Endothelial cell of hepatic sinusoid (primary cell): ENCODE measurements at regions not wholly inside any gene's neighbourhood (a gene's known extent, or its start where the extent isn't known, plus 50 kb on each side); places are given as distances from the start of the nearest gene placed in this dataset.

Source experiments
- in situ Hi-C: cut with HindIII; loops from 2 replicates; pipeline ENCODE4 v1.10.0; 2017; ENCODE audit warnings: low sequenced_read_pairs

DNA sequence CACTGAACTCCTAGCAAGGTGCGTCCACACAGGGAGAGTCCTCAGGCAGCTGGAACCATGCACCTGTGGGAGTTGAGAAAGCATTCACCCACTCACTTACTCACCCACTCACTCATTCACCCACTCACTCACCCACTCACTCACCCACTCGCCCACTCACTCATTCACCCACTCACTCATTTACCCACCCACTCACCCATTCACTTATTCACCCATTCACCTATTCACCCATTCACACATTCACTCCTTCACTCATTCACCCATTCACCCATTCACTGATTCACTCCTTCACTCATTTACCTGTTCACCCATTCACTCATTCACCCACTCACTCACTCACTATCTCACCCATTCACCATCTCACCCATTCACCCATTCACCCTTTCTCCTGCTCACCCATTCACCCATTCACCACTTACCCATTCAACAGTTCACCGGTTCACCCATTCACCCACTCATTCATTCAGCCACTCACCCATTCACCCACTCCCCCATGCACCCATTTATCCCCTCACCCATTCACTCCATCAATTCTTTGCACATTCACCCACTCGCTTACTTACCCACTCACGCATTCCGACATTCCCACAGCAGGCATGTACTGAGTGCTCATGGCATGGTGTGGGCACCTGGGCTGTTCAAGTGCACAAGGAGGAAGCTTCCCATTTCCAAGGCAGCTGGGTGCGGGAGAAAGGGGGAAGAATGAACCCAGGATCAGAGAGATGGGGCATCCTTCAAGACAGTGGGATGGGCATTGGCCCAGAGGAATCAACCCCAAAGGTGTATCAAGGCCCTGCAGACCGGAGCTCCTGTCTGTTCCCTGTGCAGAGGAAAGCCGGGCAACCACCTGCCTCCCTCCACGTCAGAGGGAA lies 135.2 kb upstream of the C14orf180 start:
- in situ Hi-C loops, result no loop called here

DNA sequence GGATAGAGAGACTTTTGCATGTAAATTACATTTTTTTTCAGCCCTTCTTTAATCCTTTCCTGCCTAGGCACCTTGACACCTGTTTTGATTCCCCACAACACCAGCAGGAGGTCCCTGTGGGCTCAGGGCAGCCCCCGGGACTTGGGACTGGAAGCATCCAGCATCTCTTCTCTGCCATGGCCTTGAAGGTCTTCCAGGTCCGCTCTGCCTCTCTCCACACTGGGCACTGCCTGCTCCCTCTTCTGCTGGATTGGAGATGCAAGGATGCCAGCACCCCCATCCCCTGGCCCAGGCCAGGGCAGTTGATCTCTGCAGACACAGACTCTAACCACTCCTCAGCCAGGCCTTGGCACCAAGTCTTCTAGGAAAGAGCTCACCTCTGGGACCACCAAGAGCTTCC lies 134.5 kb upstream of the C14orf180 start:
- in situ Hi-C loops, result no loop called here

DNA sequence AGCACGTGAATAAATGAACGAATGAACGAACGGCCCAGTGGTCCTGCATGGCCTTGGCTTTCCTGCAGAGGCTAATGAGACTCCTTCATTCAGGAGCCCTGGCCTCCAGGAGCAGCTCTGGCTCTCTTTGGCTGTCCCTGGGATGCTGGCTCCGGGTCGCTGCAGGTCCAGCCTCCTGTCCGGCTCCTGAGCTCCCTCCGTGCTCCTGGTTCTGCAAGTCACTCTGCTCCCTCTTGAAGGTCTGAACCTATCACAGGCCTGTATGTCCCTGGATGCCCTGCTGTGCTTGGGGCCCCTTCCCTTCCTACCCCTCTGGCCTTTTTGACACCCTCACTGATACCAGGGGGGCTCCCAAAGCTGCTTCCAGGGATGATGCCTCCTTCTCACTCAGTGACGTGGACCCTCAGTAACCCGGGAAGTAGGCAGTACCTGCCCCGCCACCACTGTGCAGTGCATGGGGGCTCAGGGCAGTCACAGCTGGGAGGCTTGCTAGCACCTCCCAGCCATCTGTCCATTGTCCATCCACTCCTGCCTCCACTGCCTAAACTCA lies 133.7 kb upstream of the C14orf180 start:
- in situ Hi-C loops, result no loop called here

DNA sequence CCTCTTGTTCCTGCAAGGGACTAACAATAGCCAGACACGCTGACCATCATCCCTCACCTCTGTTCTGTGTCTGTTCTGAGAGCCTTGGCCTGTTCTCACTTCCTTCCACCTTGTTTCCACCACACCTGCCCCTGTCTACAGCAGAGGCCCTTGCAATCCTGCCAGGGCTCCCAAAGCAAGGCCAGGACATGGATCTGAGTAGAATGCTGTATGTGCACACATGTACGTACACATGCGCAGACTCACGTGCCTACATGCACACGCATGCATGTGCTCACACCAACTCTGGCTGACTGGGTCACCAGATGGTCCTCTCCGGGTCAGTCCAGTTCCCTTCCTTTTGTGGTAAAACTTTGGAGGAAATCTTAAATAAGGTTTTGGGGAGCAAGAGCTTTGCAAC lies 133.0 kb upstream of the C14orf180 start:
- in situ Hi-C loops, result no loop called here

DNA sequence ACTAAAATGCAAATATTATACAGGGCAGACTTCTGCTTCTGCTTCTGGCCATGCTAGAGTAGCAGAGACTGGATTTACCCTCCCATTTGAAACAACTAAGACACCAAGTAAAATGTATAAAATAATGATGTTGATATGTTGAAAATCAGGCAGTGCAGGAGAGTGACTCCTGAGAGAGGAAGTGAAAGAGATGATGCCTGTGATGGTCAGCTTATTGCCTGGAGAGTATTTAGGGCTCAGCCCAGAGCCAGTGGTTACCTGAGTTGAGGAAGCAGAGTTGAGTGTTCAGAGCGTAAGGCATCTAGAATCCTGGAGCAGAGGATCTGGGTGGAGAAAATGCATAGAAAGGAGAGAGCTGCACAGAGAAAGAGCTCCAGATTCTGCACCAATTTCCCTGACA lies 131.8 kb upstream of the C14orf180 start:
- in situ Hi-C loops, result no loop called here

DNA sequence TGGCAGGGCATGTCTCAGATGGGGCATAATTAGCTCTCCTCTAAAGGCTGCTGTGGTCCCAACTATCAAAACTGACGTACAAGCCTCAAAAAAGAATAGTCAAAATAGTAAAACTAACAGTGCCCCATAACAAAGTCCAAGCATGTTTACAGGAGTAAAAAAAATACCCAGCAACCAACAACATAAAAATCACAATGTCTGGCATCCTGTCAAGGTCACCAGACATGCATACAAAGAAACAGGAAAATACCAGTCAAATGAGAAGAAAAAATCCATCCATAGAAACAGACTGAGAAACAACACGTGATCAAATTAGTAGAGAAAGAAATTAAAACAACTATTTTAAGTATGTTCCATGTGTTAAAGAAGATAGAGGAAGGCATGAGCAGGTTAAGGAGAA lies 131.2 kb upstream of the C14orf180 start:
- in situ Hi-C loops, result no loop called here

DNA sequence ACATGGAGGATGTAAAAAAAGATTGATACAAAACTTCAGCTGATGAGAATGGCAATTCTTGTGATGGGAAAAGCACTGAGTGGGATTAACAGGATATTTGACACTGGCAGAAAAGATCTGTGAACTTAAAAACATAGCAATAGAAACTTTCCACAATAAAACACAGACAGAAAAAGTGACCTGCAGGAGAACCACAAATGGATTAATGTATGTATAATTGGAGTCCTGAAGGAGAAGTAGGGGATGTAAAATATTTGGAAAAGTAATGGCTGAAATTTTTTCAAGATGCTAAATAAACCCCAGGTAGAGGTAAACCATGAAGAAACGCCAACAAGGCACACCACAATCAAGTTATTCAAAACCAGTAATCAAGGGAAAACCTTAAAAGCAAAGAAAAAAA lies 130.8 kb upstream of the C14orf180 start:
- in situ Hi-C loops, result no loop called here

DNA sequence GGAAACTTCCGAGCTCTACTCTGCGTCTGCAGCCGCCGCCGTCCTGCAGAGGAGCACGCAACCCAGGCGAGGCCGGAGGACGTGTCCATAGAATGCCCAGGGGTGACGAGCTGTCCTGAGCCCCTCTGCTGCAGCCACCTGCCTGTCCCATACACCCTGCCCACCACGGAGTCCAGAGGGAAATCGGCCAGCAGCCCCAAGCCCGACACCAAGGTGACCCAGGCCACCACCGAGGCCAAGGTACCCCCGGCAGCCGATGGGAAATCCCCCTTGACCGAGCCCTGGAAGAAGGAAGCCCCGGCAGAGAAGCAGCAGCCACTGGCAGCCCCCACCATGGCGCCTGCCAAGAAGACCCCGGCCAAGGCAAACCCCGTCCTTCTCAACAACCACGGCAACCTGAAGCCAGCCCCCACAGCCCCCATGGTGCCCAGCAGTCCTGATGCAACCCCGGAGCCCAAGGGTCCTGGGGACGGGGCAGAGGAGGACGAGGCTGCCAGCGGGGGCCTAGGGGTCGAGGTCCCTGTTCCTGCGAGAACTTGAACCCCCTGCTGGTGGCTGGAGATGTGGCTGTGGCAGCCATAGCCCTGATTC lies 128.7 kb upstream of the C14orf180 start:
- in situ Hi-C loops, result no loop called here

DNA sequence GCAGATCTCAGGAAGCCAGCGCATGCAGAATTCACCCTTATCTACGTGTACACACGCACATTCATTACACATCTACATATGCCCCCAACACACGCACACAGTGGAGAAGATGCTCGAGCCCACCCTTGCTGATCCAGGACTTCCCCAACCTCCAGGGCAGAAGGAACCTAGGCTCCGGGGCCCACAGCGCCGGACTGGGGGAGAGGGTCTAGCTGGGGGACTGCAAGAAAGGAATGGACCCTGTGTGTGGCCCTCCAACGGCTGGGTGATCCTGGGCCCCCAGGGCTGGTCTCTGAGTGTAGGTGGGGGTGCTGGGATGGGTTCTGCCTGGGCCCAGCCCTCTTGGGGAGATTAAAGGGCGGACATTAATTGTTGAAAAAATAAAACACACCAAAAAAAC lies 128.1 kb upstream of the C14orf180 start:
- in situ Hi-C loops, result no loop called here

DNA sequence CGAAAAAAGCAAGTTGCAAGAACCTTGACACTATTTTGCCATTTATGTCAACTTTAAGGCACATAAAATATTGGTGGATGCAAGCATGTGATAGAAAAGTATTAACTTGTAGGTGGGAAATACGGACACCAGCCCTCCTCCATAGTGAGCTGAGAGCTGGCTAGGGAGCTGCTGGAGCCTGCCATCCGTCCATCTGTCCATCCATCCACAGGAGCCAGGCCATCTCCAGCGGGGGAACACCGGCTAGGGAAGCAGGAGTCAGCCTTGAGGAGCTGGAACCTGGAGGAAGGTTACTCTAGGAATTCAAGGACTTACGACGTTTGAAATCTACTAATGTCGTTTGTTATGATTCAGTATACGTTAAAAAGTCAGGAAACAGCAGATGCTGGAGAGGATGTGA lies 120.7 kb upstream of the C14orf180 start:
- in situ Hi-C loops, result no loop called here

DNA sequence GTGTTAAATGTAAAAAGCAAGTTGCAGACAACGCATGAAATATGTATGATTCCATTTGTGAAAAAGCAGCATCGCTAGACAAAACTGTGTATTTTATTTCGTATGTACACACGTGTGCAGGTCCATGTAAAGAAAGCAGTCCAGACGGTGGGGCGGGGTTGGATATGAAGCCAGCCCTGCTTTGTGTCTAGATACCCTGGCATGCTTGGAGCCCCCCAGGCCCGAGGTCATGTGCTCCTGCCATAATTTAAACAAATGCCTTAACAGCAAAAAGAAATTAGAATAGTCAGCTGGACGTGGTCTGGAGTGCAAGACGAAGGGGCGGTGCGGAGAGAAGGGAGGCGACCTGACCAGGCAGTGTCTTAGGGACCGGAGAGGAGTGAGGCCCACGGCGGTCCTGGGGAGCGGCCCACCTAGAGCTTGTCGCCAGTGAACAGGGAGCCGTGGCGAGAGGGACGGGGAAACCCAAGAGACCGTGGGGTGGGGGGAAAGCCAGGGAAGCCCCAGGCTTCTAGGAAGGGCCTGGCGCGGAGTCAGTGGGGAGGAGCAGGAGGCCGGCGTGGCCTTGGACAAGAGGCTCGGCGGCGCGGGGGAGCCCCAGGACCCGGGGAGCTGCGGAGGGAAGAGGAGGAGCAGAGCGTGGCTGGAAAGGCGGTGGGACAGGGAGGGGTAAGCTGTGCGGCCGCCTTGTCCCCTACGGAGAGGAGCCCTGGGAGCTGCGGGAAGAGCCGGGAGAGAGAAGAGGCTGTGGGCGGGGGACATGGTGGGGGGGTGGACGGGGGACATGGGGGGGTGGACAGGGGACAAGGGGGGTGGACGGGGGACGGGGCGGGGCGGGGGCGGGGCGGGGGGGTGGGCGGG lies 118.5 kb upstream of the C14orf180 start:
- in situ Hi-C loops, result no loop called here

DNA sequence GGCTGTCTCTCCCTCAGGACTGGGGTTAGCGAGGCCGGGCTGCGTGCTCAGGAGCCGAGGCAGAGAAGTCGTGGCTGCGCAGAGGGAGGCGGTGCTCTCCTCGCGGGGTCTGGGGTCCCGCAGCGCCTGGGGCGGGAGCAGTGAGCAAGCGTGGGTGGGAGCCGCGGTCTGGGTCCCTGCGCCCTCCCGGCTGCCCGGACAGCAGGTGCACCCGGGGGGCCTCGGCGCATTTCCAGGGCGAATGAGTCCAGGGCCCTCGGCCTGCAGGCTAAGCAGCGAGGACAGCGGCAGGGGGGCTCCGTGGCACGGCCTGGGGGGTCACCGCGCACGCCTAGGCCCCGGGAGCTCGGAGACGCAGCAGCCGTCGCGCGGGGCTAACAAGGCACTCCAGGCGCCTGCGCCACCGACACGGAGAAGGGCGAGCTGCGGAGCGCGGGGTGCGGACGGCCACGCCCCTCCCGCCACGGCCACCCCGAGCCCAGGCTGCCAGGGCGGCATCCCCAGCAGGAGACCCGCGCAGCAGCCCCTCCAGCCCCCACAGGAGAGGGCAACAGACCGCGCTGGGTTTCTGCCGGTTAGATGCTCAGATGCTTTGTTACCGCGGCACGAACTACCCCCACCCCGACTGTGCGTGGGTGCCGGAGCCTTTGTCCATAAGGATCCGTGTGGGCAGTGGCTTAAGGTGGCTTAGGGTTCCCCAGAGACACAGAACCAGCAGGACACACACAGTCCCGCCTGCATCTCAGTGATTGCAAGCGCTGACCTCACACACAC lies 117.7 kb upstream of the C14orf180 start:
- in situ Hi-C loops, result no loop called here

DNA sequence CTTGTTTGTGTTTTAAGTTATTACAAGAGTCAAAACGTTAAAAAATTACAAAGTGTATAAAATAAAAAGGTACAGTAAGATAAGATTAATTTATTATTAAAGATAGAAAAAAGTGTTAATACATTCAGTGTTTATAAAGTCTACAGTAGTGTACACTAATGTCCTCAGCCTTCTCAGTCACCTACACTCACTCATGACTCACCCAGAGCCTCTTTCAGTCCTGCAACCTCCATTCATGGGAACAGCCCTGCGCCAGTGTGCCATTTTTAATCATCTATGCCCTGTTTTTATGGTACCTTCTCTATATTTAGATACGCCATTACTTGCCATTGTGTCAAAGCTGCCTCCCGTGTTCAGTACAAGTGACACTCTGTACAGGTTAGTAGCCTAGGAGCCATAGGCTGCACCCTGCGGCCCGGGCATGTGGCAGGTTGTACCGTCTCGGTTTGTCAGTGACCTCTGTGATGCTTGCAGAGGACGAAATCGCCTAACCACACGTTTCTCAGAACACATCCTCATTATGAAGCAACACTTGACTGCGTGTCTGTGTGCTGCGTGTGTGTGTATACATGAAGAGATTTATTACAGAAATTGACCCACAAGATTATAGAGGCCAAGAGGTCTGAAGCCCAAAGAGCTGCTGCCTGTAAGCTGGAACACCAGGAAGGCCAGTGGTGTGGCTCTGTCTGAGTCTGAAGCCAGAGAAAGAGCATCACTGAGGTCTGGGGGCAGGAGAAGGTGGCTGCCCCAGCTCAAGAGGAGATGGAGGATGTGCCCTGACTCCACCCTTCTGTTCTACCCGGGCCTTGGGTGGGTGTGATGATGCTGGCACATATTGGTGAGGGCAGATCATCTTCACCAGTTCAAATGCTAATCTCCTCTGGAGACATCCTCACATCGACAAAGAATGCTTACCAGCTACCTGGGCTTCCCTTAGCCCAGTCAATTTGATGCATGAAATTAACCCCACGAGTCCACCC lies 116.6 kb upstream of the C14orf180 start:
- in situ Hi-C loops, result no loop called here

DNA sequence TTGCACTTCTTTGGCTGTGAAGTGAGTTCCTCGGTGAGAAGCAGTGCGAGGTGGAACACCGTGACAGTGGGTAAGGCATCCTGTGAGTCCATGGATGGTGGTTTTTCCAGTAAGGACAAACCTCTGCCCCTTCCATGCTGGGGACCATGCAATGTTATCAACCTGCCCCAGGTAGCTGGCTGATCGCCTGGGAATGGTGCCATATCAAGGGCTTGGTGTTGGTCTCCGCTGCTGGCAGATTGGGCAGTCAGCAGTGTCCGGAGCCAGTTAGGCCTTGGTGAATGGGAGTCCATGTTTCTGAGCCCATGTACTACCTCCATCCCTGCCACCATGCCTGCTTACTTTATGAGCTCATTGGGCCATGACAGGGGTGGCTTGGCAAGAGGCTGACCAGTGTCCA lies 114.7 kb upstream of the C14orf180 start:
- in situ Hi-C loops, result no loop called here

DNA sequence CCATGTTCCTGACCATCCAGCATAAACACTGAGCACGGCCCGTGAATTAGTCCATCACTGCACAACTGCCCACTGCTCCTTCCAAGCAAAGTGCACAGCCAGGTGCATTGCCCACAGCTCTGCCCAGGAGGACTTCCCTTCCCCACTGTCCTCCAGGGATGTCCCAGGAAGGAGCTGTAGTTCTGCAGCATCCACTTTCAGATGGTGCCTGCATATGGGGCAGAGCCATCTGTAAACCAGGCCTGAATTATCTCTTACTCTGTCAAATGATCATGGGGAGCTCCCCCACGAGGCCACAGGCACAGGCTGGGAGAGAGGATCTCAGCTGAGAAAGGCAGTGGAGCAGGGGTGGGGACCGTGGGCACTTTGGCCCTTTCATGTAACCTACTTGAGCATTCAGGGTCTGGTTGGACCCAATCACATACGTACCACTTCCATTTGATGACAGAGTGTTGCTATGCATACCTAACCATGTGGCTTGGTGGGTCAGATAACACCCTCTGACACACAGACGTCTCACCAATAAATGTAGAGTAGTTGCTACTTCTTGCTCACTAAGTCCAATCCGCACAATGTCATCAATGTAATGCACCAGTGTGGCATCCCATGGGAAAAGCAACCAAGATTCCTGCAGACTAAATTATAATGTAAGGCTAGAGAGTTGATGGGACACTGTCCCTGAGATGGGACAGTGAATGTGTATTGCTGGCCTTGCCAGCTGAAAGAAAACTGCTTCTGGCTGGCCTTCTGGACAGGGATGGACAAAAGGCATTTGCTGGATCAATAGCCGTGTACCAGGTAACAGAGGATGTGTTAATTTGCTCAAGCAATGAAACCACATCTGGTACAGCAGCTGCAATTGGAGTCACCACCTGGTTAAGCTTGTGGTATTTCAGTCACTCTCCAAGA lies 113.8 kb upstream of the C14orf180 start:
- in situ Hi-C loops, result no loop called here

DNA sequence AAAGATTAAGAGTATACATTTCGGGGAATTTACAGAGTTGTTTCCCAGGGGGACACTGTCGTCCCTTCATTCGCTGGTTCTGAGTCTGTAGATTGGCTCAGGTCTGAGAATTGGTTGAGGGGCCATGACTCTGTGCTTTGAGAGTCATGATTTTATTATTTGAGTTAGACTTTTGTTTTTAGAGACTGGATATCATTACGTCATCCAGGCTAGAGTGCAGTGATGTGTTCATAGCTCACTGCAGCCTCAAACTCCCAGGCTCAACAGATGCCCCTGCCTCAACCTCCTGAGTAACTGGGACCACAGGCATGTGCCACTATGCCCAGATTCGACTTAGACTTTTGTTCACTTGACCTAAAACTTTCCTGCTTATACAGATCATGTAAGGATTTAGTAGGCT lies 112.3 kb upstream of the C14orf180 start:
- in situ Hi-C loops, result no loop called here

DNA sequence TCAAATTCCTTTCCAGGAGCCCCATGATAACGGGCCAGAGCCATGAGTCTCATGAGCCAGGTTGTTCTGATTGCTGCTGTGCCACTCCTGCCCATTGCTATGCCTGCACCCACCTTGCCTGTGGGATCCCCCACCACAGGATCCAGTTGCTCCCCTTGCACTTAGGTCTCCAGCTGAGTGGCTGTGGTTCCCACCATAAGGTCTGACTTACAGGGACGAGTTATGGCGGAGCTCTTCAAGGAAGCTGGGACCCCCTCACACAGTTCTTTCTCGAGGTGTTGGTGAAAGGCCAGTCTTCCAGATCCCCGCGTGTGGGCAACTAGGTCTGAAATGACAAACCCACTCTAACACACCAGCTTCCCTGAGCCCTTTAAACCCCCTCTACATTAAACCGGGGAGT lies 111.9 kb upstream of the C14orf180 start:
- in situ Hi-C loops, result no loop called here

DNA sequence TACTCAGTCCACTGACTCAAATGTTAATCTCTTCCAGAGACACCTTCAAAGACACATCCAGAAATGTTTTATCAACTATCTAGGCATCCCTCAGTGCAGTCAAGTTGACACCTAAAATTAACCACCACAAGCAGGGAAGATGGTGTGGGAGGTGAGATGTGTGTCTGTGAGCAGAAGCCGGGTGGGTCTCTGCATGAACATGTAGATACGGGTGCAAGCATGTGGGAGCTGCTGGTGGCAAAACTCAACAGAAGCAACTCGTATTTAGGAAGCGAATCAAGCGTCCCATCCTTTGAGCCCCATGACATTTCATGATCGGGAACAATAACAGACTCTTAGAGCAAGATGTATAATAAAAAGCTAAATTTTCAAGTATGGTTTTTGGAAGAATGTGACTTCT lies 110.0 kb upstream of the C14orf180 start:
- in situ Hi-C loops, result no loop called here
